Activated effector memory CD4-positive, alpha-beta T cell treated with anti-CD3 and anti-CD28 coated beads, Interleukin-2, amount 50 U/mL, for 16 hours (primary cell): ENCODE measurements at regions not wholly inside any gene's neighbourhood (a gene's known extent, or its start where the extent isn't known, plus 50 kb on each side); places are given as distances from the start of the nearest gene placed in this dataset.
"Not testable (repeated sequence)": the region's sequence is repeated elsewhere in the genome, so short reads cannot be mapped to it uniquely, and the experiment has no call there.

ENCODE experiments used
- DNase-seq: peaks from one replicate; pipeline ENCODE4 v3.0.0-alpha.2; 2020

- no peak for DNase-seq
Observed at GRCh38 chr3:135412475-135412874, 553.1 kb upstream of the PPP2R3A start.

GRCh38 chr3:135416182-135416581 is 549.3 kb upstream of the PPP2R3A start:
- DNase-seq, result no peak

GRCh38 chr3:135419155-135419554 is 546.4 kb upstream of the PPP2R3A start:
- no peak for DNase-seq

DNA sequence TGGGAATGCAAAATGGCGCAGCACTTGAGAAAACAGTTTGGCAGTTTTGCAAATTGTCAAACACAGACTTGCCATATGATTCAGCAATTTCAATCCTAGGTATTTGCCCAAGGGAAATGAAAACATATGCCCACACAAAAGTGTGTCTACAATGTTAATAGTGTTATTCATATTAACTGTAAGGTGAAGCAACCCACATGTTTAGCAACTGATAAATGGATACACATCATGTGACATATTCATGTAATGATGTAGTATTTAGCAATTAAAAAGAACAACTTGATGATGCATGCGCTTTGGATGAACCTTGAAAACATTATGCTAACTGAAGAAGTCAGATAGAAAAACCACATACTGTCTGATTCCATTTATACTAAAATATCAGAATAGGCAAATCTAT is 539.0 kb upstream of the PPP2R3A start:
- DNase-seq, result no peak

DNA sequence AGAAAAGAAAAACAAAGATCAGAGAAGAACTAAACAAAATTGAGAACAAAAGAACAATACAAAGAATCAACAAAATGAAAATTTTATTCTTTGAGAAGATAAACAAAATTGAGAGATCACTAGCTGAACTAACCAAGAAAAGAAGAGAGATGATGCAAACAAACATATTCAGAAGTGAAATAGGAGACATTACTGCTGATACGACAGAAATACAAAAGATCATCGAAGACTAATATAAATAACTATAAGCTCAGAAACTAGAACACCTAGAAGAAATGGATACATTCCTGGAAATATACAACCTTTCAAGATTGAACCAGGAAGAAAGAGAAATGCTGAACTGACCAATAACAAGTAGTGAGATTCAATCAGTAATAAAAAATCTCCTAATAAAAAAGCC is 533.1 kb upstream of the PPP2R3A start:
- no peak for DNase-seq

GRCh38 chr3:135438889-135439597 is 526.5 kb upstream of the PPP2R3A start:
- DNase-seq, result not testable (repeated sequence)

DNA sequence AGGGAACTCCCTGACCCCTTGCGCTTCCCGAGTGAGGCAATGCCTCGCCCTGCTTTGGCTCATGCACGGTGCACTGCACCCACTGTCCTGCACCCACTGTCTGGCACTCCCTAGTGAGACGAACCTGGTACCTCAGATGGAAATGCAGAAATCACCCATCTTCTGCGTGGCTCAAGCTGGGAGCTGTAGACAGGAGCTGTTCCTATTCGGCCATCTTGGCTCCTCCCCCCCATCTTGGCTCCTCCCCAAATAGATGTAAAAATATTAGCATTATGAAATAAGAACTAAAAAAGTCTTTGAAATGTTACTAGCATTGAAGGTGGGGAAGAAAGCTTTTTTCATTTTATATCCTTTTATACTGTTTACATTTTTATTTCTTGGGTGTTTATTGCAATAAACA is 525.9 kb upstream of the PPP2R3A start:
- not testable (repeated sequence) for DNase-seq

DNA sequence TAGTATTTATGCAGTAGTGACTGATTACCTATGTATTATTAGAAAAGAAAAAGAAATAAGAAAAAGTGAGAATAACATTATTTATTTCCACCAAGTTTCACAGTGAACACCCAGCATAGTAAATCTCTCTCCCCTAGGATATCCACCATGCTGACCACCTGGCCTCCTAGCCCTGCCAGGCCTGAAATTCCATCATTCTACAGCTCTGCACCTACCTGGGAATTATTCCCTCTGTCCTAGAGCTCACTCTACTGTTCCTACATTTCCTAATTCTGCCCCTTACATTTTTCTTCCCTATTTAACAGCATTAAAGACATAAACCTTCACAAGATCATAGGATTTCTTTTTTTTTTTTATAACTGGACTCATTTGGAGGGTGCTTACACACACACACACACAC is 525.3 kb upstream of the PPP2R3A start:
- no peak for DNase-seq

GRCh38 chr3:135440746-135441145 is 524.8 kb upstream of the PPP2R3A start:
- no peak for DNase-seq

DNA sequence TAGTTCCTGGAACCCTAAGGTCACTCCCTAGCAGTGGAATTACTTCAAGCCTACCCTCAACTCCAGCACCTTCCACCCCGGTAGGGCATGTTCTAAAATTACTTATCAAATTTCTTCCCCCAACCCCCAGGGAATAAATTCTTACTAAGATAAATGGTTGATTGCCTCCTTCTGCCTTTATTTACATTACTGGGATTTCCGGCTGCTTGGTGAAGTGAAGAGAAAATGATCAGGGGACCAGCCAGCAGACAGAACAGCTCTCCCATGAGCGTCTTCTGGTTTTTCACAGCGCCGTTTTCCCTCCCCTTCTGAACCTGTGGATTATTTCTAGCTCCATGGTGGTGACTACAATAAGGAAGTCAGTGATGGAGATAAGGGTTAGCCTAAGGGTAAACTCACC is 521.5 kb upstream of the PPP2R3A start:
- no peak for DNase-seq

DNA sequence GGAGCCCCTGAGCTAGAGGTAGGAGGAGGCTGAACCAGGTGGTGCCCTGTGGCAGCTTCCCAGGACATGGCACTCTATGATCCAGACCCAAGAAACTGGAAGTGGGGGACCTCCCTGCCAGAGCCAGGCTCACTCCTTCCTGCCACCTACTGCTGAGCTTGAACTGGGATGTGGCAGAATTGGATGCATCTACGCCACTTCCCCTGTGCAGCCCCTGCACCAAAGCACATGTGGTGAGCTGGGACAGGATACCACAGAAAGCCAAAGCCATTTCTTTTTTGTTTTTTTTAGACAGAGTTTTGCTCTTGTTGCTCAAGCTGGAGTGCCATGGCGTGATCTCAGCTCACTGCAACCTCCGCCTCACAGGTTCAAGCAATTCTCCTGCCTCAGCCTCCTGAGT is 518.0 kb upstream of the PPP2R3A start:
- no peak for DNase-seq

DNA sequence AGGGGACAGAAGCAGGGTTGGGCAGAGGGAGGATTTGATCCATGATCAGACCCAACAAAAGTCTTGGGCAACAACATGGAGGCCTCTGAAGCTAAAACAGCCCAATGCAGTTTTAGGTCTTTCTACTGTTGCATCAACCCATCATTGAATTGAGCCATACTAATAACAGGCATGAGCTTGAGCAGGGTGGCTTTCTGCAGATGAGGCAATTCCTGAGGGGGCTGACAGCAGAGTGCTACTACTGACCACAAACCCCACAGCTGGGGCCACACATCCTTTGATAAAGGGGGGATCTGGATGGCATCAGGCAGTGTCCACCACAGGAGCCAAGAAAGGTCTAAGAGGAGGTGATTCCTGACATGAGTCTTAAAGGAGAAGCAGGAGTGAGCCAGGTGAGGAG is 517.0 kb upstream of the PPP2R3A start:
- DNase-seq, result no peak

DNA sequence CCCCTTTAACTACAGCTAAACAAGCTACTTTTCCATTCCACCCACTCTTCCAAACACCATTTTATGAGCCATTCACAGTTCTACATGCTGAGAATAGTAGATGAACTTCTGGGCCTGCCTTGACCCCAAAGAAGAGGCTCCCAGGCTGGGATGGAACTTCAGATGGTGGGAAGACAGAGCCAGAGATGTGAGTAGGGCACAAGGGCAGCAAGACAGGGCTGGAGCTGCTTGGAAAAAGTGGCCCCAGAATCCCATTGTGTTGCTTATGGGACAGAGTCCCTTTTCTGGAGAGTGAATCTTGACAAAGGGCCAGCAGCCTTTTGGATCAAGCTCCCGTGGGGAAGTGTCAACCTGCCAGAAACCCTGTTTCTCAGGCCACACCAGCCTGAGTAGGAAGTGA is 516.5 kb upstream of the PPP2R3A start:
- no peak for DNase-seq

DNA sequence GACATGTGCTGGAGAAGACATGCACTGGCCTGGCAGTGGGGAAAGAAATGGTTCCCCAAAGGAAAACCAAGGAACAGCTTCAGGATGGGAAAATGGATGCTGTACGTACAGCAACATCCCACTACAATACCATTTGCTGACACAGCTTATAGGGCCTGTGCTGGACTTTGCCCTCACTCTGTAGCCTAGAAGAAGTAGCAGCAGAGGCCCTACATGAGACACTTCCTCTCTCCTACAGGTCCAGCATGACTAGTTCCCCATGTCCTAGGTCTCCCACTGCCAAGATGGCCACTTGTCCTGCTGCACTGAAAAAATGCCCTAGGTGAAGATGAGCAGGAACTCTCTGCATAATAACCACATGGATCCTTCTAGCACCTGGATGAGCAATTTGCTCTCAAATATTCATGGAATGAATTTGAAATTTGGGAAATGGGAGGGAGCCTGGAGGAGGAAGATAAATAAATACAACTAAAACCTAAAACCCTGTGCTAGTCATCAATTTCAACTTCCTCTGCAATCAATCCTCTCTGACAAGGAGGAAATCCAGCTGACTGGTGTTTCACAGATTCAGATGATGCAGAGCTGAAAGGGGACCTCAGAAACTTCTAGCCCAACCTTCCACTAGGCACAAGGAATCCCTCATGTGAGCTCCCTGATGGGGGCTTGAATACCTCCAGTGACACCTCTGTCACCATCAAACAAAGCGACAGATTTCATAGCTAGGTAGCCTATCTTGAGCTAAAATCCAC is 514.3 kb upstream of the PPP2R3A start:
- DNase-seq, result no peak

DNA sequence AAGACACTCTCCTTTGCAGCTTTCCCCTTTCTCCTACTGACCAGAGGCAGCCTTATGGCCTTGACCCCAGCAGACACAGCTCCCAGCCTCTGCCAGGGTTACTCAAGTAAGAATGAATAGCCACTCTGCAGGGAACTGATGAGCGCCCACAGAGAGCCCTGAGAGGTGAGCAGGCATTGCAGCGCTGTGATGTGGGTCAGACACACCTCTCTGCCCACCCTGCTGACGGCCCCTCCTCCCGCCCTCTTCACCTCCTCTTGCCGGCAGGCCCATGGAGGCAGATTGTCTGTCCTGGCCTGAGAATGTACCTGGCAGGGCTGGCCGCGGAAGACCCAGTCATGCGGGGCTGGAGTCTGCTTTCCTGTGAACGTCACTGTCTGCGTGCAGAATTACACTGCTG is 512.6 kb upstream of the PPP2R3A start:
- no peak for DNase-seq

- DNase-seq, result no peak
Observed at GRCh38 chr3:135453326-135453725, 512.2 kb upstream of the PPP2R3A start.

DNA sequence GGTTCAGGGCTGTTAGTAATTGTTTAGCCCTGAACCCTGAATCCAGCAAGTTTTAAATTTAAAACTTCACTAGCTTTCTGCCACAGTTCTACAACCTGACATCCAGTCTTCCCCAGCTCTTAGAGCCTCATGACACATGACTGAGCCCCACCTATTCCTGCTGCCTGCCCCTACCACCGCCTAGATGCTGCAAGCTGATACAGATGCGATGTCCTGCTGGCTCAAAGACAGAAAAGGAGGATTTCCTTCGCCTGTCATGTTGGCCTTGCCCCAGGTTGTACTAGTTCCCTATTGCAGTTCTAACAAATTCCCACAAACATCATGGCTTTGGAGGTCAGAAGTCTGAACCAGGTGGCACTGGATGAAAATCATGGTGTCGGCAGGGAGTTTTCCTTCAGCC is 510.6 kb upstream of the PPP2R3A start:
- DNase-seq, result no peak

- no peak for DNase-seq
Observed at GRCh38 chr3:135456108-135456790, 509.3 kb upstream of the PPP2R3A start.

- no peak for DNase-seq
Observed at GRCh38 chr3:135458541-135459322, 506.8 kb upstream of the PPP2R3A start.

GRCh38 chr3:135460273-135460672 is 505.3 kb upstream of the PPP2R3A start:
- no peak for DNase-seq

DNA sequence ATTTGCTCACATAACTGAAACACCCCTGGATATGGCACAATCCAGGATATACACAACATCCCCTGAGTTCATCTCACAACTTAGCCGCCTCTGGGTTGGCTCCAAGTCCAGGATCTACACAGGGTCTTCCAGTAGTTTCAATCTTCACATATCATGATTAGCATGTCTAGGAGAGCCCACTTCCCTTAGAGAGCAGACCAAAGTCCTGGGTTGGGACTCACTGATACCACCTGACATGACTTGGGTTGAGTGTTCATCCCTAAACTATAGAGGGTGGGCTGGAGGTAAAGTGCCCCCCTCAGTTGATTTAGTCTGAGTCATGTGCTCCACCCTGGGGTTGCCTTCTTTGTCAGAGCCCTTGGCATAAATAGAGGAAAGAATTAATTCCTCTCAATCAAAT is 493.6 kb upstream of the PPP2R3A start:
- DNase-seq, result no peak

DNA sequence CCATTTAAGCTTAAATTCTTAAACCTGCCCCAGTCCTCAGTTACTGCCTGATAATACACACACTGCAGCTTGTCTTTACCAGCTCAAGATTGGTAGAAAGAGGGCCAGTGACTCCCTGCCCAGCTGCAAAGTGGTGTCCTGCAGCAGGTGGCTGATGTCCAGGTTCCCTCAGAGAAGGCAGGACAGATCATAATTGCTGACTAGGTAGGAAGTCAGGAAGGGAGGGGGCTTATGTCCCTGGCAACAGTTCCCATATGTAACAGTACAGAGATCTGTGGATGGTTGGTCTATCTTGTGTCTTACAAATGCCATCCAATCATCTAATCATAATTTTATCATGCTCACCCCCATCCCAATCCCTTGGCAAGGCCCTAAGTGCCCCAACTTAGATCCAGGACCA is 492.1 kb upstream of the PPP2R3A start:
- no peak for DNase-seq

- DNase-seq, result no peak
Observed at GRCh38 chr3:135487261-135487660, 478.3 kb upstream of the PPP2R3A start.
